KMS-11 (cell line): ENCODE measurements at regions not wholly inside any gene's neighbourhood (a gene's known extent, or its start where the extent isn't known, plus 50 kb on each side); places are given as distances from the start of the nearest gene placed in this dataset.

ENCODE experiments used
- H2AFZ ChIP-seq: fragments of 200-600 bp; sonication (generic); 2 replicates; pipeline ENCODE4 v1.6.1; 2016; ENCODE audit warnings: antibody characterized with exemption, mixed run types, low read depth
- H3K27ac ChIP-seq: fragments of 200-600 bp; sonication (generic); 2 replicates; pipeline ENCODE4 v1.6.1; 2016; ENCODE audit warnings: mild to moderate bottlenecking, mixed run types
- H3K27me3 ChIP-seq: fragments of 200-600 bp; sonication (generic); 2 replicates; pipeline ENCODE4 v1.6.1; 2017; ENCODE audit warnings: mild to moderate bottlenecking, low read depth, mixed run types, moderate library complexity; ENCODE audit not compliant: insufficient read depth
- H3K36me3 ChIP-seq: fragments of 200-600 bp; sonication (generic); 2 replicates; pipeline ENCODE4 v1.6.1; 2017; ENCODE audit warnings: mild to moderate bottlenecking, mixed run types; ENCODE audit not compliant: insufficient read depth
- H3K4me1 ChIP-seq: fragments of 200-600 bp; sonication (generic); 2 replicates; pipeline ENCODE4 v1.6.1; 2016; ENCODE audit warnings: mild to moderate bottlenecking, low read depth, mixed run types; ENCODE audit not compliant: poor library complexity, severe bottlenecking
- H3K4me2 ChIP-seq: fragments of 200-600 bp; sonication (generic); 2 replicates; pipeline ENCODE4 v1.7.0; 2016; ENCODE audit warnings: mild to moderate bottlenecking, mixed run types
- H3K4me3 ChIP-seq: fragments of 200-600 bp; sonication (generic); IDR thresholded peaks from 2 replicates; pipeline ENCODE4 v1.6.1; 2017; ENCODE audit warnings: low read depth, low read length, mixed read lengths; ENCODE audit not compliant: insufficient read depth
- H3K79me2 ChIP-seq: fragments of 200-600 bp; sonication (generic); 2 replicates; pipeline ENCODE4 v1.6.1; 2016; ENCODE audit warnings: low read depth, mixed run types; ENCODE audit not compliant: insufficient read depth
- H3K9ac ChIP-seq: fragments of 200-600 bp; sonication (generic); 2 replicates; pipeline ENCODE4 v1.6.1; 2016; ENCODE audit warnings: mild to moderate bottlenecking, mixed run types
- H4K20me1 ChIP-seq: fragments of 200-600 bp; sonication (generic); 2 replicates; pipeline ENCODE4 v1.6.1; 2016; ENCODE audit warnings: mild to moderate bottlenecking, mixed run types; ENCODE audit not compliant: insufficient read depth
- TF ChIP-seq, protein P1 (sequence below): fragments of 200-600 bp; sonication (generic); conservative IDR thresholded peaks from 2 replicates; pipeline ENCODE4 v1.6.1; 2017; ENCODE audit warnings: low read depth, mild to moderate bottlenecking, antibody characterized with exemption, low read length, moderate library complexity, mixed read lengths

GRCh38 chr16:59161679-59162078 is 427.6 kb upstream of the GOT2 start:
- H3K4me3 ChIP-seq: no peak overlapping the region
- H3K27me3 ChIP-seq: no peaks in the 10 kb centered on the region
- H3K4me2 ChIP-seq: no peak overlapping the region
- no peaks in the 10 kb centered on the region for H3K4me1 ChIP-seq
- no peaks in the 10 kb centered on the region for H4K20me1 ChIP-seq
- H3K36me3 ChIP-seq: no peaks in the 10 kb centered on the region
- TF ChIP-seq, protein P1, sequence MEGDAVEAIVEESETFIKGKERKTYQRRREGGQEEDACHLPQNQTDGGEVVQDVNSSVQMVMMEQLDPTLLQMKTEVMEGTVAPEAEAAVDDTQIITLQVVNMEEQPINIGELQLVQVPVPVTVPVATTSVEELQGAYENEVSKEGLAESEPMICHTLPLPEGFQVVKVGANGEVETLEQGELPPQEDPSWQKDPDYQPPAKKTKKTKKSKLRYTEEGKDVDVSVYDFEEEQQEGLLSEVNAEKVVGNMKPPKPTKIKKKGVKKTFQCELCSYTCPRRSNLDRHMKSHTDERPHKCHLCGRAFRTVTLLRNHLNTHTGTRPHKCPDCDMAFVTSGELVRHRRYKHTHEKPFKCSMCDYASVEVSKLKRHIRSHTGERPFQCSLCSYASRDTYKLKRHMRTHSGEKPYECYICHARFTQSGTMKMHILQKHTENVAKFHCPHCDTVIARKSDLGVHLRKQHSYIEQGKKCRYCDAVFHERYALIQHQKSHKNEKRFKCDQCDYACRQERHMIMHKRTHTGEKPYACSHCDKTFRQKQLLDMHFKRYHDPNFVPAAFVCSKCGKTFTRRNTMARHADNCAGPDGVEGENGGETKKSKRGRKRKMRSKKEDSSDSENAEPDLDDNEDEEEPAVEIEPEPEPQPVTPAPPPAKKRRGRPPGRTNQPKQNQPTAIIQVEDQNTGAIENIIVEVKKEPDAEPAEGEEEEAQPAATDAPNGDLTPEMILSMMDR: no peak
- H3K79me2 ChIP-seq: no peaks in the 10 kb centered on the region
- H2AFZ ChIP-seq: no peak overlapping the region
- no peak overlapping the region for H3K9ac ChIP-seq
- H3K27ac ChIP-seq: no peak overlapping the region

DNA sequence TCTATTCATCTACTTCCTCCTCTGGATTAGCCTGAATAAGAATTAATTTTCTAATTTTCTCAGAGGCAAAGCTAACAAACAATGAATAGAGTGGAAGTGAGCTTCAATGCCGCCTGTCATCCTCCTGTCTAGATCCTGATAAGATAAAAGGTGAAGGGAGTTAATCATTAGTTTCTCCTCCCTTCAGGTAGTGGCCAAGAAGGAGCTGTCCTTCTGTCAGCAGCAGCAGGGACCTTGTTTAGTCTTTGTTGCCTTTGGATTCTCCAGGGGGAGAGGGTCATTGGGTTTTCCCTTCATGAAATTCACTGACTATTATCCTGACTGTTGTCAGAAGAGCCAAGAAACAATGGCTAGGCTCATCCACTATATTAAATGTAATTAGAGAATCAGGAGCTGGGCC is 420.2 kb upstream of the GOT2 start:
- H2AFZ ChIP-seq: no peak overlapping the region
- no peaks in the 10 kb centered on the region for H3K79me2 ChIP-seq
- no peaks in the 10 kb centered on the region for H3K27me3 ChIP-seq
- H4K20me1 ChIP-seq: no peaks in the 10 kb centered on the region
- H3K4me2 ChIP-seq: no peak overlapping the region
- TF ChIP-seq, protein P1: no peak
- no peak overlapping the region for H3K9ac ChIP-seq
- no peak overlapping the region for H3K4me3 ChIP-seq
- no peaks in the 10 kb centered on the region for H3K36me3 ChIP-seq
- H3K27ac ChIP-seq: no peak overlapping the region
- no peaks in the 10 kb centered on the region for H3K4me1 ChIP-seq

- H2AFZ ChIP-seq: no peak overlapping the region
- no peaks in the 10 kb centered on the region for H3K27me3 ChIP-seq
- H3K27ac ChIP-seq: no peak overlapping the region
- H3K4me1 ChIP-seq: no peaks in the 10 kb centered on the region
- no peak overlapping the region for H3K4me3 ChIP-seq
- no peaks in the 10 kb centered on the region for H3K36me3 ChIP-seq
- TF ChIP-seq, protein P1: no peak
- H4K20me1 ChIP-seq: no peaks in the 10 kb centered on the region
- no peak overlapping the region for H3K4me2 ChIP-seq
- H3K9ac ChIP-seq: no peak overlapping the region
- H3K79me2 ChIP-seq: no peaks in the 10 kb centered on the region
Measured at GRCh38 chr16:59148769-59149155, 414.6 kb upstream of the GOT2 start.

- no peaks in the 10 kb centered on the region for H4K20me1 ChIP-seq
- no peaks in the 10 kb centered on the region for H3K4me1 ChIP-seq
- no peak overlapping the region for H3K4me3 ChIP-seq
- no peak overlapping the region for H3K9ac ChIP-seq
- no peak overlapping the region for H2AFZ ChIP-seq
- no peak overlapping the region for H3K4me2 ChIP-seq
- TF ChIP-seq, protein P1: no peak
- H3K36me3 ChIP-seq: no peaks in the 10 kb centered on the region
- no peaks in the 10 kb centered on the region for H3K79me2 ChIP-seq
- no peak overlapping the region for H3K27ac ChIP-seq
- no peaks in the 10 kb centered on the region for H3K27me3 ChIP-seq
Measured at GRCh38 chr16:59148056-59148768, 414.1 kb upstream of the GOT2 start.
